MCF 10A (cell line): ENCODE measurements at regions not wholly inside any gene's neighbourhood (a gene's known extent, or its start where the extent isn't known, plus 50 kb on each side); places are given as distances from the start of the nearest gene placed in this dataset.
A peak's percentile ranks its signal among the peaks of the same experiment; 100 is the strongest.

Experiments used
- BruUV-seq: library from RNA; stranded (reverse); fragments of 400-500 nt; replicated peaks from 2 replicates; lab custom pipeline; 2021; lab: Mats Ljungman, UMichigan
- CTCF ChIA-PET: fragments of 300-600 bp; sonication (Branson Sonifier 250); formaldehyde crosslinking; extraction: SDS; loops from one replicate; lab custom pipeline; 2021; ENCODE audit warnings: antibody characterized with exemption, inconsistent platforms; lab: Yijun Ruan, JAX
- POLR2A ChIA-PET: fragments of 300-600, 350-650 bp; sonication (Branson Sonifier 250); formaldehyde crosslinking; extraction: SDS; loops from one replicate; lab custom pipeline; 2020; ENCODE audit warnings: antibody characterized with exemption, inconsistent platforms; lab: Yijun Ruan, JAX
- DNase-seq: peaks from one replicate; pipeline ENCODE4 v3.0.0-alpha.2; 2018; ENCODE audit not compliant: unreplicated experiment
- H3K27ac Mint-ChIP-seq: one replicate; pipeline ENCODE4 v1.8.0; 2022; ENCODE audit warnings: mild to moderate bottlenecking, low read depth, mixed read lengths; ENCODE audit not compliant: unreplicated experiment
- H3K27me3 Mint-ChIP-seq: one replicate; pipeline ENCODE4 v1.8.0; 2022; ENCODE audit warnings: mixed read lengths; ENCODE audit not compliant: insufficient read depth, unreplicated experiment
- H3K36me3 Mint-ChIP-seq: one replicate; pipeline ENCODE4 v1.8.0; 2022; ENCODE audit warnings: mild to moderate bottlenecking, moderate library complexity, mixed read lengths; ENCODE audit not compliant: insufficient read depth, unreplicated experiment
- H3K4me1 Mint-ChIP-seq: one replicate; pipeline ENCODE4 v1.8.0; 2022; ENCODE audit warnings: mixed read lengths; ENCODE audit not compliant: insufficient read depth, unreplicated experiment
- H3K4me3 Mint-ChIP-seq: one replicate; pipeline ENCODE4 v1.8.0; 2022; ENCODE audit warnings: mild to moderate bottlenecking, moderate library complexity, mixed read lengths; ENCODE audit not compliant: unreplicated experiment
- H3K9me3 Mint-ChIP-seq: one replicate; pipeline ENCODE4 v1.8.0; 2022; ENCODE audit warnings: mixed read lengths; ENCODE audit not compliant: unreplicated experiment
- intact Hi-C: fragments of 100-400 bp; cut with micrococcal nuclease; formaldehyde crosslinking; loops from 2 replicates; pipeline ENCODE4 v1.14.1; 2022
- TF ChIP-seq, protein P1 (sequence below): fragments of 200-600 bp; IDR thresholded peaks from one replicate; pipeline ENCODE4 v1.8.0; 2022; ENCODE audit warnings: antibody characterized with exemption, mild to moderate bottlenecking; ENCODE audit not compliant: unreplicated experiment

DNA sequence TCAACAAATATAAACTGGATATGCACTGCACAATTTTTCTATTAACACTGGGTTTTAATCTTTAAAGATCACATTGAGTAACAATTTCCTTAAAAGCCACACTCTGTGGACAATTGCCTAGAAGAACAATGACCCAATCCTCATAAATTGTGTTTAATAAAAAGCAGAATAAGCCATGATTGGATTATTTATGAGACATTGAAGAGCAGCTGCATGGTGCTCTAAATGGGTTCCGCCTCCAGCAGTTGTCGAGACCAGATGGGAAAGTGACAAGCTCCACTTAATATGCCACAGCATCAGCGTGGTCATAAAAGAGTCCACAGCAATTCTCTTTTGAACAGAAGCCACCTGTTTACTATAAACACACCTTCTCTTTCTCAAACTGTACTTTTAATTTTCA is 635.2 kb upstream of the FRG1 start:
- TF ChIP-seq, protein P1, sequence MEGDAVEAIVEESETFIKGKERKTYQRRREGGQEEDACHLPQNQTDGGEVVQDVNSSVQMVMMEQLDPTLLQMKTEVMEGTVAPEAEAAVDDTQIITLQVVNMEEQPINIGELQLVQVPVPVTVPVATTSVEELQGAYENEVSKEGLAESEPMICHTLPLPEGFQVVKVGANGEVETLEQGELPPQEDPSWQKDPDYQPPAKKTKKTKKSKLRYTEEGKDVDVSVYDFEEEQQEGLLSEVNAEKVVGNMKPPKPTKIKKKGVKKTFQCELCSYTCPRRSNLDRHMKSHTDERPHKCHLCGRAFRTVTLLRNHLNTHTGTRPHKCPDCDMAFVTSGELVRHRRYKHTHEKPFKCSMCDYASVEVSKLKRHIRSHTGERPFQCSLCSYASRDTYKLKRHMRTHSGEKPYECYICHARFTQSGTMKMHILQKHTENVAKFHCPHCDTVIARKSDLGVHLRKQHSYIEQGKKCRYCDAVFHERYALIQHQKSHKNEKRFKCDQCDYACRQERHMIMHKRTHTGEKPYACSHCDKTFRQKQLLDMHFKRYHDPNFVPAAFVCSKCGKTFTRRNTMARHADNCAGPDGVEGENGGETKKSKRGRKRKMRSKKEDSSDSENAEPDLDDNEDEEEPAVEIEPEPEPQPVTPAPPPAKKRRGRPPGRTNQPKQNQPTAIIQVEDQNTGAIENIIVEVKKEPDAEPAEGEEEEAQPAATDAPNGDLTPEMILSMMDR = no peak
- H3K36me3 Mint-ChIP-seq = no peaks in the 10 kb centered on the region
- ChIA-PET POLR2A (interaction anchor here (1.5 to 1.6 kb wide), 2 partner anchors 12 to 162 kb away, joined by 3 read pairs; no protein-coding TSS in a partner anchor), CTCF (interaction anchor here (0.6 kb wide), 1 partner anchor 82 kb away, joined by 4 read pairs; no protein-coding TSS in a partner anchor)
- DNase-seq = no peak
- no TSS peak for BruUV-seq
- peak overlapping the region; percentile 95 for H3K27ac Mint-ChIP-seq
- intact Hi-C loops = no loop called here
- peaks cover 29% of the 10 kb centered on the region for H3K4me1 Mint-ChIP-seq
- no peaks in the 10 kb centered on the region for H3K27me3 Mint-ChIP-seq
- no peaks in the 10 kb centered on the region for H3K9me3 Mint-ChIP-seq
- H3K4me3 Mint-ChIP-seq = peak overlapping the region; percentile 71

DNA sequence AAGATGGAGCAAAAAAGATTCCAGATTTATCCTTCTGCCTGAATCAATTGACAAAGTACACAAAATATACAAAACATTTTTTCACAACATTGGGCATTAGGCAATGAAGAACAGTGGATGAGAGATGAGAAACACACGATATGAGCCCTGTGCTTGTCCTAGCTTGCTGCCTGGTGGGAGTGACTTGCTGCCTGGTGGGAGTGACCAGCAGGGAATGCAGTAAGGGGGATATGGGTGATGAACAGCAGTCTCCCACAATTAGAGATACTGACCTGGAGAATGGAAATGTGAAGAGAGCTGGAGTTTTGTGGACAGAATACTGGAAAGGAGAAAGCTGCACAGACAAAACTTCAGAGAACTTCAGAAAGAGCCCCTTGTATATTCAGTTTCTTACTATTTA is 629.4 kb upstream of the FRG1 start:
- CTCF ChIA-PET = no interaction called here
- no peaks in the 10 kb centered on the region for H3K27me3 Mint-ChIP-seq
- no peaks in the 10 kb centered on the region for H3K36me3 Mint-ChIP-seq
- H3K9me3 Mint-ChIP-seq = peaks cover 7% of the 10 kb centered on the region
- BruUV-seq = no TSS peak
- no peak for DNase-seq
- POLR2A ChIA-PET = interaction anchor here (0.6 to 1.2 kb wide), 2 partner anchors 12 to 884 kb away, joined by 3 to 4 read pairs; no protein-coding TSS in a partner anchor
- no peak overlapping the region for H3K4me3 Mint-ChIP-seq
- TF ChIP-seq, protein P1 = no peak
- intact Hi-C loops = no loop called here
- H3K27ac Mint-ChIP-seq = no peak overlapping the region
- H3K4me1 Mint-ChIP-seq = no peaks in the 10 kb centered on the region

DNA sequence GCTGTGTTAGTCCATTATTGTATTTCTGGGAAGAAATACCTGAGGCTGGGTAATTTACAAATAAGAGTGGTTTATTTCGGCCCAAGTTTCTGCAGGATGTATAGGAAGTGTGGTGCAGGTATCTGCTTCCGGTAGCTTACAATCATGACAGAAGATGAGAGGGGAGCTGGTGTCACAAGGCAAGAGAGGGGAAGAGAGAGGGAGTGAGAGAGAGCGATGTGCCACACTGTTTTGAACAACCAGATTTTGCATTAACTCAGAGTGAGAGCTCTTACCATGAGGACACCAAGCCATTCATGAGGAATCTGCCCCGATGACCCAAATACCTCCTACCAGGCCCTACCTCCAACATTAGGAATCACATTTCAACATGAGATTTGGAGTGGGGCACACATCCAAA is 627.6 kb upstream of the FRG1 start:
- Mint-ChIP-seq H3K27me3 (no peaks in the 10 kb centered on the region), H3K36me3 (no peaks in the 10 kb centered on the region), H3K4me1 (no peaks in the 10 kb centered on the region), H3K4me3 (no peak overlapping the region), H3K27ac (no peak overlapping the region), H3K9me3 (peaks cover 7% of the 10 kb centered on the region)
- no peak for DNase-seq
- no TSS peak for BruUV-seq
- CTCF ChIA-PET = interaction anchor here (0.7 kb wide), 1 partner anchor 21 kb away, joined by 3 read pairs; no protein-coding TSS in a partner anchor
- POLR2A ChIA-PET = no interaction called here
- TF ChIP-seq, protein P1 = no peak
- intact Hi-C loops = no loop called here

DNA sequence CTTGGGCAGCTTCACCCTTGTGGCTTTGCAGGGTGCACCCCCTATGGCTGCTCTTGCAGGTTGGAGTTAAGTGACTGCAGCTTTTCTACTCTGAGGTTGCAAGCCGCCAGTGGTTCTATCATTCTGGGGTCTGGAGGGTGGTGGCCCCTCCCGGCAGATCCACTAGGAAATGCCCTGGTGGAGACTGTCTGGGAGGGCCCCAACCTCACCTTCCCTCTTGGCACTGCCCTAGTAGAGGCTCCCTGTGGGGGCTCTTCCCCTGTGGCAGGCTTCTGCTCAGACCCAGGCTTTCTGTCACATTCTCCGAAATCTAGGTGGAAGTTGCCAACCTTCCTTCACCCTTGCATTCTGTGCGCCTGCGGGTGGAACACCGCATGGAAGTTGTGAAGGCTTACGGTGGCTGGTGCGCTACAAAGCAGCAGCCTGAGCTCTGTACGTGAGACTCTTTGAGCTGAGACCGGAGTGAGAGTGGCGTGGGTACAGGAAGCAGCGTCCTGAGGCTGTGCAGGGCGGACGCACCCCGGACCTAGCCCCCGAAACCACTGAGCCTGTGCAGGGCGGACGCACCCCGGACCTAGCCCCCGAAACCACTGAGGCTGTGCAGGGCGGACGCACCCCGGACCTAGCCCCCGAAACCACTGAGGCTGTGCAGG is 626.7 kb upstream of the FRG1 start:
- intact Hi-C loops = no loop called here
- TF ChIP-seq, protein P1 = no peak
- CTCF ChIA-PET = no interaction called here
- no TSS peak for BruUV-seq
- H3K9me3 Mint-ChIP-seq = peaks cover 7% of the 10 kb centered on the region
- no peaks in the 10 kb centered on the region for H3K4me1 Mint-ChIP-seq
- no peaks in the 10 kb centered on the region for H3K27me3 Mint-ChIP-seq
- H3K4me3 Mint-ChIP-seq = no peak overlapping the region
- no peaks in the 10 kb centered on the region for H3K36me3 Mint-ChIP-seq
- POLR2A ChIA-PET = no interaction called here
- H3K27ac Mint-ChIP-seq = no peak overlapping the region
- DNase-seq = no peak
